Esophagus squamous epithelium (tissue), 5 donors: ENCODE measurements at regions not wholly inside any gene's neighbourhood (a gene's known extent, or its start where the extent isn't known, plus 50 kb on each side); places are given as distances from the start of the nearest gene placed in this dataset.

ENCODE experiments used
- DNase-seq: peaks from one replicate; lab custom pipeline; 2025; lab: John Stamatoyannopoulos, UW
- H3K27ac ChIP-seq, 4 donors: fragments of 200-600 bp; sonication (generic); one replicate each; pipeline ENCODE4 v1.5.1; 2016 to 2019; ENCODE audit warnings: mild to moderate bottlenecking in 1 of 4
- H3K27me3 ChIP-seq, 4 donors: fragments of 200-600 bp; sonication (generic); 1 replicate in 3 of 4; 2 replicates in 1 of 4; pipeline versions ENCODE4 v1.5.1 to v1.6.0; 2017 to 2021; ENCODE audit warnings: antibody characterized with exemption in 1 of 4
- H3K36me3 ChIP-seq, 3 donors: fragments of 200-600 bp; sonication (generic); one replicate each; pipeline ENCODE4 v1.5.1; 2016 to 2019
- H3K4me1 ChIP-seq, 3 donors: fragments of 200-600 bp; sonication (generic); one replicate each; pipeline ENCODE4 v1.5.1; 2017 to 2019
- H3K4me3 ChIP-seq, 4 donors: fragments of 200-600 bp; sonication (generic); 1 replicate in 3 of 4; 2 replicates in 1 of 4; pipeline ENCODE4 v1.5.1; 2016 to 2019; ENCODE audit warnings: mild to moderate bottlenecking in 2 of 4, moderate library complexity in 1 of 4
- H3K9me3 ChIP-seq, 3 donors: fragments of 200-600 bp; sonication (generic); one replicate each; pipeline ENCODE4 v1.5.1; 2016 to 2019
- POLR2A ChIP-seq, 4 donors: fragments of 450-650 bp; IDR thresholded peaks; one replicate each; pipeline ENCODE4 v1.6.1; 2017; ENCODE audit warnings: antibody characterized with exemption in 4 of 4, mild to moderate bottlenecking in 4 of 4, moderate library complexity in 3 of 4
- WGBS, 2 donors: methylation state at CpG; one replicate each; pipeline ENCODE4 v1.1.5; 2018; 5-methylcytosine and 5-hydroxymethylcytosine counted together
- intact Hi-C: fragments of 100-400 bp; cut with DNase I; formaldehyde crosslinking; loops from one replicate; pipeline ENCODE4 v1.15.0; 2022
- TF ChIP-seq, protein P1 (sequence below), 6 experiments: fragments of 450-650 bp in 4 of 6; fragments of 200-600 bp in 2 of 6; sonication (generic) in 2 of 6; IDR thresholded peaks; one replicate each; pipeline ENCODE4 v1.5.1; 2016 to 2019; ENCODE audit warnings: antibody characterized with exemption in 6 of 6, mild to moderate bottlenecking in 4 of 6, moderate library complexity in 4 of 6
- donor health status: DM: yes; HTN: yes; CAD: no.

DNA sequence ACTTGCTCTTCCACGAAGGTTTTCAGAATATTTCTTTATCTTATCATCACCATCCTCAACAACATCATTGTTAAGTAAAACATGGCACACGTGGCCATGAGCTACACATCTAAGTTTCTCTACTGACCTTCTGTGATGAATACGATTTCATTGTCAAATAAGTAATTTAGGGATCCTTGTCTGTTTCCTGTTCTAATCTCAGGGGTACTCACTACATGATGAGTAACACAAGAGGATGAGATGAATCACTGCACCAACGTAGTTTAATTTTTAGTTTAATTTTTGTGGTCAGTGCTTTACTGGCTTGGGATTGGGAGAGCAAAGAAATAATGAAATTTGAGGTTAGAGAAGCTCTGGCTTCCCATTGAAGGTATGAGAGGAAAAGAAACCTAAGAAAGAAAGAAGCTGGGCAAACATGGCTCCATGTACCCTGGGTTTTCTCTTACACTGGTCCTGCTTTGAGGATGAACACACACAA, 461.9 kb upstream of the KLF6 start:
- no peak overlapping the region for H3K4me3 ChIP-seq
- no peaks in the 10 kb centered on the region for H3K36me3 ChIP-seq
- TF ChIP-seq POLR2A (IDR thresholded peaks at IDR 0.05), result no peak
- TF ChIP-seq, protein P1, sequence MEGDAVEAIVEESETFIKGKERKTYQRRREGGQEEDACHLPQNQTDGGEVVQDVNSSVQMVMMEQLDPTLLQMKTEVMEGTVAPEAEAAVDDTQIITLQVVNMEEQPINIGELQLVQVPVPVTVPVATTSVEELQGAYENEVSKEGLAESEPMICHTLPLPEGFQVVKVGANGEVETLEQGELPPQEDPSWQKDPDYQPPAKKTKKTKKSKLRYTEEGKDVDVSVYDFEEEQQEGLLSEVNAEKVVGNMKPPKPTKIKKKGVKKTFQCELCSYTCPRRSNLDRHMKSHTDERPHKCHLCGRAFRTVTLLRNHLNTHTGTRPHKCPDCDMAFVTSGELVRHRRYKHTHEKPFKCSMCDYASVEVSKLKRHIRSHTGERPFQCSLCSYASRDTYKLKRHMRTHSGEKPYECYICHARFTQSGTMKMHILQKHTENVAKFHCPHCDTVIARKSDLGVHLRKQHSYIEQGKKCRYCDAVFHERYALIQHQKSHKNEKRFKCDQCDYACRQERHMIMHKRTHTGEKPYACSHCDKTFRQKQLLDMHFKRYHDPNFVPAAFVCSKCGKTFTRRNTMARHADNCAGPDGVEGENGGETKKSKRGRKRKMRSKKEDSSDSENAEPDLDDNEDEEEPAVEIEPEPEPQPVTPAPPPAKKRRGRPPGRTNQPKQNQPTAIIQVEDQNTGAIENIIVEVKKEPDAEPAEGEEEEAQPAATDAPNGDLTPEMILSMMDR (IDR thresholded peaks at IDR 0.05), result no peak
- peak overlapping the region in 2 of 4 donors; percentile 3 to 22 for H3K27ac ChIP-seq
- no peaks in the 10 kb centered on the region for H3K27me3 ChIP-seq
- H3K9me3 ChIP-seq, result no peaks in the 10 kb centered on the region
- intact Hi-C loops, result no loop called here
- H3K4me1 ChIP-seq, result peaks cover 0 to 40% (median 14%) of the 10 kb centered on the region in 3 donors
- 29% methylated on average over 4 of the region's 4 CpGs for WGBS, 2 donors
- no peak for DNase-seq

DNA sequence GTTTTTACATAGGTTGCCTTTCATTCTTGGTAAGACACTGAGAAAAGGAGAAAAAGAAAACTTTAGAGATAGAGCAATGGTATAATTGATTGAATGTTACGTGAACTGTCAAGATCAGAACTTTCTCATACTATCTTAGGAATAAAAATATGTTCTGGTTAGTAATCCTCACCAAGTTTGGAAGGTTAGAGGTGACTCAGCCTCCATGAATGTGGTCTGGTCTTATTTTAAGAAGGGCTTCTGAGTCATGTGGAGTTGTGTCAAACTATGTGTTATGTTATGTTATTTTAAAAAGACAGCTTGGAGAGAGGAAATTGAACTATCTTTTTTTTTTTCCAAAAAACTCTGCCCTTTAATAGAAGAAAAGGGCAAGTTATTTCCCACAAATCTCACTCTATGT, 458.6 kb upstream of the KLF6 start:
- no peak for TF ChIP-seq POLR2A (IDR thresholded peaks at IDR 0.05)
- TF ChIP-seq, protein P1 (IDR thresholded peaks at IDR 0.05), result no peak

DNA sequence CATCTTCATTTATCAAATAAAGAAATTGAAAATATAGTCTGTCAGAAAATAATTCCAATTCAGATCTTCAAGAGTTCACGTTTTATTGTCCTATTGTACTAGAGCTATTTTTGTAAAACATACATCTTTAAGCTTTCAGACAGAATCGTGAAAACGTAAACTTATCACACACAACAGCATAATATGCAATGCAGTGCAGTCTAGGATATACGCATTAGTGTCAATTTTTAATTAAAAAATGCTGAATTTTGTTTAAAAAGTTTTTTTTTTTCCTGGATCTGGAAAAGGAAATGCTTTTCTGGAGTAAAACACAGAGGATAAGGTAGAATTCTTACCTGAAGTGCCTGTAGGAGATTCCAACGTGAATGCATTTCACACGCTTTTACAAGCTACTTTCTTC, 458.2 kb upstream of the KLF6 start:
- 52 to 59% methylated on average over 6 of the region's 6 CpGs for WGBS, 2 donors
- H3K27ac ChIP-seq, result peak overlapping the region; percentile 40 to 89 (median 81)
- no peaks in the 10 kb centered on the region for H3K27me3 ChIP-seq
- H3K9me3 ChIP-seq, result no peaks in the 10 kb centered on the region
- TF ChIP-seq, protein P1 (IDR thresholded peaks at IDR 0.05), result no peak
- no peak for TF ChIP-seq POLR2A (IDR thresholded peaks at IDR 0.05)
- H3K36me3 ChIP-seq, result no peaks in the 10 kb centered on the region
- intact Hi-C loops, result no loop called here
- no peak for DNase-seq
- H3K4me1 ChIP-seq, result peaks cover 0 to 42% (median 14%) of the 10 kb centered on the region in 3 donors
- H3K4me3 ChIP-seq, result peak overlapping the region in 3 of 4 donors; percentile 20 to 56 (median 22)

More for the DNA sequence above, 458.6 kb upstream of the KLF6 start:
- no peak for DNase-seq
- peaks cover 0 to 42% (median 14%) of the 10 kb centered on the region in 3 donors for H3K4me1 ChIP-seq
- no peaks in the 10 kb centered on the region for H3K36me3 ChIP-seq
- H3K27ac ChIP-seq, result peak overlapping the region; percentile 40 to 89 (median 81)
- peak overlapping the region in 3 of 4 donors; percentile 20 to 56 (median 22) for H3K4me3 ChIP-seq
- intact Hi-C loops, result no loop called here
- no peaks in the 10 kb centered on the region for H3K9me3 ChIP-seq
- H3K27me3 ChIP-seq, result no peaks in the 10 kb centered on the region
- WGBS, 2 donors, result 10 to 22% methylated on average over 1 of the region's 1 CpG

DNA sequence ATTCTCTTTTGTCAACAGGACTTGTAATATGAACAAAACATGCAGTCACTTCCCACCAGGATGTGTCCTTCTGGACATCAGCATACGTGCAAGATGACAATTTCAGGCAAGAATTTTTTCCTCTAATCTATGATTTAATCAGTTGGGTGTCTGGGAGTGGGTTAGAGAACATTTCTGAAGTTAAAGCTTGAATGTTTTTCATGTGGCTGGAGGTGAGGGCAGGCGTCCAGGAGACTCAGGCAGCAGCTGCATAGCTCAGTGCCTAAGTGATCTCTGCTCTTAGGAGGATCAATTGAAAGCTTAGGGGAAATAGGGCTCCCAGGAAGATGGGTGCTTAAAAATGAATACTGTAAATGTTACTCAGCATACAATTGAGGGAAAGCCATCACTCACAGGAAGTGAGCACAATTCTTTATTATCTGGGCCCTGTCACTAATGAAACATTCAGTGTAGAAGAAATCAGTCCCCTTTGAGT, 457.6 kb upstream of the KLF6 start:
- WGBS, 2 donors, result 23 to 36% methylated on average over 2 of the region's 2 CpGs
- H3K27me3 ChIP-seq, result no peaks in the 10 kb centered on the region
- H3K36me3 ChIP-seq, result no peaks in the 10 kb centered on the region
- H3K27ac ChIP-seq, result peak overlapping the region; percentile 40 to 89 (median 81)
- H3K4me3 ChIP-seq, result peak overlapping the region in 3 of 4 donors; percentile 20 to 56 (median 20)
- intact Hi-C loops, result no loop called here
- peaks cover 0 to 42% (median 14%) of the 10 kb centered on the region in 3 donors for H3K4me1 ChIP-seq
- DNase-seq, result no peak
- TF ChIP-seq POLR2A (IDR thresholded peaks at IDR 0.05), result no peak
- TF ChIP-seq, protein P1 (IDR thresholded peaks at IDR 0.05), result no peak
- no peaks in the 10 kb centered on the region for H3K9me3 ChIP-seq

DNA sequence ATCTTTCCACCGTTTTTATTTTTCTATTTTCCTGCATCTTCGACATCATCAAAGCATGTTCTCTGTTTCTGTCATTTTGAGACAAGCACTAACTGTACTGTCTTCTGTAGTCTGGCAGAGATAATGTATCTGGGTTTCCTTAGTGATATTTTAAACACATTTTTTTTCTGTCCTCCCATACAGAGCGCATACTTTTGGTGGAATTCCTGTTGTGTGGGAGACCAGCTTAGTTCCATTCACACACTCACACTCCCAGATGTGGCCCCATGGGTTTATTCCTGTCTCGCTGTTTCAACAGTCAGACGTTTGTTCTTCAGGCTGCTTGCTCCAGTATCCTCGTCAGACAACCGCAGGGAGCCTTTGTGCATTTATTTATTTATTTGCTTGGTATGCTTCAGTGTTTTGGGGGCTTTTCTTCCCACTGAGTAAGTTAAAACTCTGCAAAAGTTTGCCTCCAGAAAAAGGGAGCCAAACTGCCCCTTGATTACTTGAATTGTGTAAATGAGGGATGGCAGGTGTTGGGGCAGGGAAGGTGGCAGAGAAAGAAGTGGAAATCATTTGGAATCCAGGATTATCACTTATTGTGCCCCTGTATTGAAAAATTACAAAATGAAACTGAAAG, 456.8 kb upstream of the KLF6 start:
- Histone ChIP-seq H3K27me3 (no peaks in the 10 kb centered on the region), H3K36me3 (no peaks in the 10 kb centered on the region), H3K4me3 (peak overlapping the region in 3 of 4 donors; percentile 20 to 56 (median 20)), H3K27ac (peak overlapping the region; percentile 40 to 89 (median 81)), H3K4me1 (peaks cover 0 to 36% (median 14%) of the 10 kb centered on the region in 3 donors), H3K9me3 (peaks cover 0 to 4% (median 0%) of the 10 kb centered on the region in 3 donors)
- 20 to 45% methylated on average over 7 of the region's 7 CpGs for WGBS, 2 donors
- TF ChIP-seq, protein P1 (IDR thresholded peaks at IDR 0.05), result no peak
- TF ChIP-seq POLR2A (IDR thresholded peaks at IDR 0.05), result no peak
- no peak for DNase-seq
- intact Hi-C loops, result no loop called here
